K562 (cell line): ENCODE measurements at regions not wholly inside any gene's neighbourhood (a gene's known extent, or its start where the extent isn't known, plus 50 kb on each side); places are given as distances from the start of the nearest gene placed in this dataset.

ENCODE experiments used
- ATAC-seq: fragments of 200-7000 bp; cut with Tn5 transposase; 3 replicates; pipeline ENCODE4 v1.9.1; 2020; ENCODE audit warnings: moderate library complexity
- BruUV-seq: library from RNA; stranded (reverse); fragments of 400-500 nt; replicated peaks from 2 replicates; lab custom pipeline; 2021; lab: Mats Ljungman, UMichigan
- CTCF ChIA-PET: fragments of 300-600 bp; formaldehyde crosslinking; extraction: SDS; loops from one replicate; lab custom pipeline; 2021; ENCODE audit warnings: low intra/inter-chr PET ratio; lab: Yijun Ruan, JAX
- POLR2A ChIA-PET: fragments of 300-600, 350-650 bp; sonication (Branson Sonifier 250); formaldehyde crosslinking; extraction: SDS; loops from one replicate; lab custom pipeline; 2021; ENCODE audit warnings: antibody characterized with exemption, inconsistent platforms; lab: Yijun Ruan, JAX
- DNase-seq, 4 experiments: peaks; one replicate each; pipeline versions ENCODE4 v3.0.0 to v3.0.0-alpha.2; 2011 to 2018; ENCODE audit warnings: low spot score in 3 of 4, mixed read lengths in 3 of 4; ENCODE audit errors: extremely low read depth in 1 of 4
- FAIRE-seq: peaks from 2 replicates; lab custom pipeline; 2011; peaks lifted over from hg19 to GRCh38; lab: Jason Lieb, UNC
- H2AFZ ChIP-seq: 2 replicates; pipeline ENCODE4 v1.6.0; 2011; ENCODE audit warnings: low read depth, low read length, control low read depth, inconsistent platforms
- H3K27ac ChIP-seq: fragments of 200-600 bp; 3 replicates; pipeline ENCODE4 v1.8.0; 2011; ENCODE audit warnings: low read depth, mild to moderate bottlenecking, control low read depth, inconsistent platforms, low read length, moderate library complexity, mixed read lengths; ENCODE audit errors: extremely low read depth
- H3K27me3 ChIP-seq, 2 experiments: fragments of 300-600 bp in 1 of 2; 2 replicates in 1 of 2; 3 replicates in 1 of 2; pipeline versions ENCODE4 v1.6.0 to v1.8.0; 2011; ENCODE audit warnings: inconsistent platforms in 2 of 2, low read length in 2 of 2, mild to moderate bottlenecking in 1 of 2, mixed read lengths in 1 of 2, moderate library complexity in 1 of 2; ENCODE audit not compliant: control insufficient read depth in 2 of 2, insufficient read depth in 2 of 2
- H3K36me3 ChIP-seq: fragments of 300-600 bp; 3 replicates; pipeline ENCODE4 v1.8.0; 2011; ENCODE audit warnings: mild to moderate bottlenecking, low read length, inconsistent platforms; ENCODE audit not compliant: control insufficient read depth, insufficient read depth
- H3K4me1 ChIP-seq, 2 experiments: fragments of 200-600 bp in 1 of 2; replicated peaks in 1 of 2; 2 replicates in 1 of 2; 3 replicates in 1 of 2; pipeline versions ENCODE4 v1.5.1 to v1.8.0; 2011; ENCODE audit warnings: inconsistent platforms in 2 of 2, low read length in 2 of 2, mild to moderate bottlenecking in 1 of 2, mixed read lengths in 1 of 2, moderate library complexity in 1 of 2; ENCODE audit not compliant: control insufficient read depth in 2 of 2, insufficient read depth in 2 of 2
- H3K4me2 ChIP-seq: 2 replicates; pipeline ENCODE4 v1.6.1; 2011; ENCODE audit warnings: low read length, control low read depth, inconsistent platforms, mixed read lengths; ENCODE audit not compliant: insufficient read depth
- H3K4me3 ChIP-seq: fragments of 200-600 bp; sonication (generic), shearing (Covaris generic); 2 replicates; pipeline ENCODE4 v1.5.1; 2016; ENCODE audit warnings: control low read depth, inconsistent platforms
- H3K79me2 ChIP-seq: fragments of 200-600 bp; 3 replicates; pipeline ENCODE4 v1.8.0; 2011; ENCODE audit warnings: low read length, inconsistent platforms; ENCODE audit not compliant: control insufficient read depth, insufficient read depth
- H3K9ac ChIP-seq, 2 experiments: 2 replicates each; pipeline versions ENCODE4 v1.6.0 to v1.6.1; 2011; ENCODE audit warnings: low read depth in 2 of 2, low read length in 2 of 2, control low read depth in 1 of 2, inconsistent platforms in 1 of 2, mild to moderate bottlenecking in 1 of 2, mixed read lengths in 1 of 2; ENCODE audit not compliant: insufficient read depth in 1 of 2
- H3K9me1 ChIP-seq: one replicate; pipeline ENCODE4 v1.6.0; 2011; ENCODE audit warnings: inconsistent platforms, mild to moderate bottlenecking, low read length, moderate library complexity; ENCODE audit not compliant: control insufficient read depth, insufficient read depth
- H3K9me3 ChIP-seq: replicated peaks from 2 replicates; pipeline ENCODE4 v1.5.1; 2011; ENCODE audit warnings: low read depth, low read length, inconsistent platforms; ENCODE audit not compliant: control insufficient read depth, insufficient read depth
- H4K20me1 ChIP-seq: replicated peaks from 2 replicates; pipeline ENCODE4 v1.6.1; 2011; ENCODE audit warnings: low read length, inconsistent platforms, mixed read lengths; ENCODE audit not compliant: control insufficient read depth, insufficient read depth
- CEBPB ChIP-seq: fragments of 450-650 bp; IDR thresholded peaks from 2 replicates; pipeline ENCODE4 v1.6.1; 2016; ENCODE audit warnings: missing genetic modification characterization, missing compliant biosample characterization
- CHCHD3 ChIP-seq: fragments of 250-450 bp; sonication (Bioruptor Pico); IDR thresholded peaks from 2 replicates; pipeline ENCODE4 v2.1.2; 2022; ENCODE audit warnings: mild to moderate bottlenecking
- DIDO1 ChIP-seq: fragments of 450-650 bp; IDR thresholded peaks from 2 replicates; pipeline ENCODE4 v1.6.1; 2016; ENCODE audit warnings: low read depth, missing biosample characterization, missing genetic modification characterization
- GATAD2A ChIP-seq: fragments of 450-650 bp; IDR thresholded peaks from 2 replicates; pipeline ENCODE4 v1.6.1; 2017
- POLR2G ChIP-seq: fragments of 200-400 bp; formaldehyde crosslinking; IDR thresholded peaks from 2 replicates; pipeline ENCODE4 v1.6.1; 2017; ENCODE audit warnings: low read depth, mild to moderate bottlenecking, antibody characterized with exemption, low read length, moderate library complexity
- RCOR1 ChIP-seq, 2 experiments: IDR thresholded peaks; 2 replicates each; pipeline ENCODE4 v1.6.1; 2012; ENCODE audit warnings: low read depth in 2 of 2, low read length in 2 of 2, borderline replicate concordance in 1 of 2, improper control_type of control experiment in 1 of 2
- SRSF3 ChIP-seq: fragments of 200-400 bp; formaldehyde crosslinking; IDR thresholded peaks from 2 replicates; pipeline ENCODE4 v1.6.1; 2016; ENCODE audit warnings: mild to moderate bottlenecking, low read length, moderate library complexity; ENCODE audit not compliant: insufficient read depth
- ZNF316 ChIP-seq: fragments of 450-650 bp; IDR thresholded peaks from 2 replicates; pipeline ENCODE4 v1.6.1; 2016
- ZNF354B ChIP-seq: fragments of 250-450 bp; sonication (Bioruptor Pico); IDR thresholded peaks from 2 replicates; pipeline ENCODE4 v1.4.0; 2020
- ZNF584 ChIP-seq: fragments of 200-800 bp; sonication (Bioruptor generic); IDR thresholded peaks from 2 replicates; pipeline ENCODE4 v1.6.1; 2016; ENCODE audit warnings: low read depth, mild to moderate bottlenecking, missing genetic modification characterization, missing compliant biosample characterization
- ZSCAN32 ChIP-seq: fragments of 450-650 bp; formaldehyde crosslinking; IDR thresholded peaks from 2 replicates; pipeline ENCODE4 v1.4.0; 2020; ENCODE audit warnings: mild to moderate bottlenecking, moderate library complexity
- WGBS: fragments of 100-300 bp; shearing (Covaris generic); methylation state at CpG from one replicate; pipeline ENCODE4 v1.1.6; 2016; ENCODE audit warnings: low coverage, mixed read lengths; ENCODE audit not compliant: insufficient coverage; ENCODE audit errors: missing lambda C conversion rate; 5-methylcytosine and 5-hydroxymethylcytosine counted together
- in situ Hi-C: fragments of 300-500 bp; cut with MboI; formaldehyde crosslinking; loops from 4 replicates; pipeline ENCODE4 v1.15.0; 2018; ENCODE audit warnings: inconsistent platforms, mixed read lengths
- intact Hi-C: fragments of 100-400 bp; cut with micrococcal nuclease; formaldehyde crosslinking; loops from 2 replicates; pipeline ENCODE4 v1.14.2; 2022

DNA sequence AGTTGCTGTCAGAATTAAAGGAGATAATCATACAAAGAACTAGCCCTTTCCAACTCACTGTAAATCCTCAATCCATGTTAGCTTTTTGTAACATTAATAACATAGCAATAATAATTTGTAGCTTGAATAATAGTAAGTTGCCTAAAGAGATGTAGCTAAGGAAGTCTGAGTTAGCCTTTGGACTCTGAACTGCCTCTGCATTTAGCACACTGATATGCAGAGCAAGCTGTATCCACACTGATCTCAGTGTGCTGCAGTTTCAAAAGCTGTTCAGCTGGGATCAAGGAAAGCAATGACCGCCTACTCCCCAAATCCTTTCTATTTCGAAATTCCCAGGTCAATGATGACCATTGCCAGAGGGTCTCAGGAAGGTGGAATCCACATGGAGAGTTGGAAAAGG lies 99.3 kb upstream of the IFNG-AS1 start (continued):
- TF ChIP-seq POLR2G (no peak), CHCHD3 (CRISPR knock-in tag) (no peak), ZNF354B (CRISPR knock-in tag) (no peak), SRSF3 (no peak), GATAD2A (no peak)
- TF ChIP-seq, all 486 proteins: peak for 0

DNA sequence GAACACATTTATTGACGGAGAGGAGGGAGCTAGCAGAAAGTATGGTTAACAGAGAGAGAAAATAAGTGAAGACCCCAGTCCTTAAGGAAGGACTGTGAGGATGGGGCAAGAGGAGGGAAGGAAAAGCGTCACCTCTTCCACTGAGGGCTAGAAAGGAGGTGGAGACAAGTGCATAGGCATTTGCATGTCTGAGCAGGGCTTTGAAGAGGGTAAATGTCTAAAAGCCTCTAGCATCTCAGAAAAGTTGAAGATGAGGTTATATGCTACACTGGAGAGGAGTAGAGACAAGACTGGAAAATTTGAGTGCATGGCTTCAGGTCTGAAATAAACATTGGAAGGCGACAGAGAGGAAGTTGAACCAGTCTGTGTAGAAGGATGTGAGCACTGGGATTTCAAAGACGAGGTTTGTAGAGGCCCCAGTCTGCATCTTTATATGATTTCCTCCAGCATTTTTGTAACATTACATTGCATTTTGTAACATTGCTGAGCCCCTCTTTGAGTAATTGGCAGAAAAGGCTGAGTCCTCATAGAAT lies 98.5 kb upstream of the IFNG-AS1 start:
- WGBS: 0% methylated on average over 4 of the region's 4 CpGs
- in situ Hi-C loops (no loop called here), intact Hi-C loops (no loop called here)
- Histone ChIP-seq H4K20me1 (no peaks in the 10 kb centered on the region), H3K4me1 (no peaks in the 10 kb centered on the region), H3K4me2 (no peak overlapping the region), H3K27me3 (no peaks in the 10 kb centered on the region), H3K79me2 (no peaks in the 10 kb centered on the region), H3K9me1 (no peaks in the 10 kb centered on the region), H3K36me3 (no peaks in the 10 kb centered on the region), H3K9ac (no peak overlapping the region), H3K27ac (no peak overlapping the region), H3K4me3 (no peak overlapping the region), H3K9me3 (no peaks in the 10 kb centered on the region), H2AFZ (no peak overlapping the region)
- DNase-seq: no peak
- ATAC-seq: no peak
- TF ChIP-seq CEBPB (tag) (no peak), ZNF316 (no peak), ZSCAN32 (CRISPR knock-in tag) (no peak), DIDO1 (no peak), RCOR1 (IDR thresholded peaks at IDR 0.05; ENCODE audit: borderline replicate concordance in 1 of 2, low read depth in 2 of 2, low read length in 2 of 2) (no peak), ZNF584 (CRISPR knock-in tag) (no peak)
- ChIA-PET CTCF (no interaction called here), POLR2A (no interaction called here)
- no peak for FAIRE-seq
- BruUV-seq: no TSS peak
